ENCODE measurements at regions not wholly inside any gene's neighbourhood (a gene's known extent, or its start where the extent isn't known, plus 50 kb on each side); places are given as distances from the start of the nearest gene placed in this dataset.

- no peak for TF ChIP-seq E4F1 (IDR thresholded peaks at IDR 0.05; ENCODE audit: borderline replicate concordance, partially characterized antibody)
- TF ChIP-seq RELB (IDR thresholded peaks at IDR 0.05; ENCODE audit: low read depth) = no peak
Measured at GRCh38 chr1:57479471-57479870, 55.6 kb upstream of the DAB1 start (continued).

GRCh38 chr1:57475366-57475765, 51.5 kb upstream of the DAB1 start:
- no peak overlapping the region for H3K4me2 ChIP-seq (ENCODE audit: control insufficient read depth, insufficient read depth)
- no TSS peak for BruUV-seq (replicated peaks)
- no peak for DNase-seq (ENCODE audit: low read depth, low spot score)
- RAD21 ChIA-PET (ENCODE audit: unreplicated experiment) = no interaction called here
- intact Hi-C loops (cut with micrococcal nuclease; ENCODE audit: unreplicated experiment) = no loop called here
- H3K4me3 ChIP-seq = no peak overlapping the region
- POLR2A ChIA-PET = no interaction called here
- no peak for TF ChIP-seq IKZF2 (IDR thresholded peaks at IDR 0.05)
- no peak for TF ChIP-seq GABPA (IDR thresholded peaks at IDR 0.05; ENCODE audit: low read depth)
- WGBS (ENCODE audit: insufficient coverage, insufficient replicate concordance, low lambda C conversion rate, missing lambda C conversion rate) = 43% methylated on average over 5 of the region's 5 CpGs
- FAIRE-seq = no peak
- no peaks in the 10 kb centered on the region for H3K4me1 ChIP-seq (ENCODE audit: control insufficient read depth, insufficient read depth, low read length)
- no peak overlapping the region for H2AFZ ChIP-seq (ENCODE audit: control insufficient read depth, low read depth, low read length)
- CTCF ChIA-PET = interaction anchor here (1.0 kb wide), 1 partner anchor 31 kb away, joined by 3 read pairs; no protein-coding TSS in a partner anchor
- no peak overlapping the region for H3K9ac ChIP-seq (ENCODE audit: control insufficient read depth, insufficient read depth, low read length)
- no peaks in the 10 kb centered on the region for H4K20me1 ChIP-seq (ENCODE audit: control insufficient read depth, insufficient read depth)
- SMC1A ChIA-PET (ENCODE audit: uncharacterized antibody, unreplicated experiment) = no interaction called here
- no peaks in the 10 kb centered on the region for H3K79me2 ChIP-seq (ENCODE audit: control insufficient read depth, insufficient read depth, low read length)
- no peak overlapping the region for H3K27ac ChIP-seq (ENCODE audit: control insufficient read depth, insufficient read depth)
- H3K36me3 ChIP-seq (ENCODE audit: control insufficient read depth in 2 of 2, insufficient read depth in 2 of 2, low read length in 1 of 2) = no peaks in the 10 kb centered on the region
- in situ Hi-C loops (cut with MboI) = no loop called here
- H3K27me3 ChIP-seq (replicated peaks in 1 of 2; ENCODE audit: control insufficient read depth in 2 of 2, insufficient read depth in 2 of 2, low read length in 1 of 2) = no peaks in the 10 kb centered on the region
- no peak for ATAC-seq
- H3K9me3 ChIP-seq (replicated peaks; ENCODE audit: control insufficient read depth, insufficient read depth, low read length) = no peaks in the 10 kb centered on the region

Data from GM12878 (cell line).